ENCODE measurements at regions not wholly inside any gene's neighbourhood (a gene's known extent, or its start where the extent isn't known, plus 50 kb on each side); places are given as distances from the start of the nearest gene placed in this dataset.

GRCh38 chr4:34220601-34221000 is 2023.7 kb downstream of the ARAP2 start:
- Histone ChIP-seq H3K27me3 (ENCODE audit: control insufficient read depth, insufficient read depth, low read length) (no peaks in the 10 kb centered on the region), H3K27ac (ENCODE audit: low read length) (no peak overlapping the region), H3K36me3 (ENCODE audit: control insufficient read depth, insufficient read depth, low read length) (no peaks in the 10 kb centered on the region), H3K4me1 (ENCODE audit: control insufficient read depth, insufficient read depth, low read length) (no peaks in the 10 kb centered on the region), H3K4me3 (ENCODE audit: low read length) (no peak overlapping the region), H3K9me3 (ENCODE audit: control insufficient read depth, insufficient read depth, low read length) (no peaks in the 10 kb centered on the region)
- DNase-seq (ENCODE audit: low read depth, low spot score) = no peak
- WGBS (ENCODE audit: insufficient coverage, insufficient read length) = no CpG with 5 or more reads among the region's 1 CpG

DNA sequence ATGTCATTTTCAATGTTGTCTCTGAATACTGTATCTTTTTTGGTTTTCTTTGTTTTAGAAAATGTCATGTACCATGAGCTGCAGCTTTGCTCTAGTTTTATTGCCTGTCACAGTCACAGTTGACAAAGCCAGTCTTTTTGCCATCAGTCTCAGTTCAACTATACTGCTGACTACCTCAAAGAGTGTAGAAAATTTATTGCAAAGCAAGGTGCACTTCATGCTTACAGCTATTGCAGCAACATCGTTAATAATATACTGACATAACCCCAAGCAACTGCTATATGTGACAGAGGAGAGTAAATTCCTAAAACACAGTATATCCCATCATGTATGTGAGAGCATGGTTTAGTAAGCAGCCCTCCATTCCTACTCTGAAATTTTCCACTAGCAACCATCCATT is 2022.3 kb downstream of the ARAP2 start:
- DNase-seq (ENCODE audit: low read depth, low spot score) = no peak
- no CpG with 5 or more reads among the region's 1 CpG for WGBS (ENCODE audit: insufficient coverage, insufficient read length)
- Histone ChIP-seq H3K4me1 (ENCODE audit: control insufficient read depth, insufficient read depth, low read length) (no peaks in the 10 kb centered on the region), H3K27ac (ENCODE audit: low read length) (no peak overlapping the region), H3K27me3 (ENCODE audit: control insufficient read depth, insufficient read depth, low read length) (no peaks in the 10 kb centered on the region), H3K9me3 (ENCODE audit: control insufficient read depth, insufficient read depth, low read length) (no peaks in the 10 kb centered on the region), H3K4me3 (ENCODE audit: low read length) (no peak overlapping the region), H3K36me3 (ENCODE audit: control insufficient read depth, insufficient read depth, low read length) (no peaks in the 10 kb centered on the region)

DNA sequence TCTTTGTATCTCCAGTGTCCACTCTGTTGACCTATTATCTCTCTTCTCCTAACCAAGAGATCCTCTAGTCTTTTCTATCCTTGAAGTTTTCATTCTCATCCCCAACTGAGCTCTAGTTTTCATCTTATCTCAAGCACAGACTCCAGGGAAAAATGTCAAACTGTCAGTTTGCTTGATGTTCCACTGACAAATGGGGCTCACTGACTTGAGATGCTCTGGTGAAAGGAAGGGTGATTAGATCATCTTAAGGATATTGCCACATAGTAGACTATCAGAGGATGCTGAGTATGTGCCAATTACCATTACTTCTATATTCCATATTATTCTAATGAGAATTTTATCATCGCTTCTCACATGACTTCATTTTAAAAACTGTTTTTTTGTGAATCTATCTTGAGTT is 2008.2 kb downstream of the ARAP2 start:
- no peaks in the 10 kb centered on the region for H3K36me3 ChIP-seq (ENCODE audit: control insufficient read depth, insufficient read depth, low read length)
- no peaks in the 10 kb centered on the region for H3K27me3 ChIP-seq (ENCODE audit: control insufficient read depth, insufficient read depth, low read length)
- H3K4me1 ChIP-seq (ENCODE audit: control insufficient read depth, insufficient read depth, low read length) = no peaks in the 10 kb centered on the region
- H3K4me3 ChIP-seq (ENCODE audit: low read length) = no peak overlapping the region
- no peak overlapping the region for H3K27ac ChIP-seq (ENCODE audit: low read length)
- no peaks in the 10 kb centered on the region for H3K9me3 ChIP-seq (ENCODE audit: control insufficient read depth, insufficient read depth, low read length)
- WGBS (ENCODE audit: insufficient coverage, insufficient read length) = no CpG with 5 or more reads among the region's 1 CpG
- DNase-seq (ENCODE audit: low read depth, low spot score) = no peak

- Histone ChIP-seq H3K9me3 (ENCODE audit: control insufficient read depth, insufficient read depth, low read length) (no peaks in the 10 kb centered on the region), H3K36me3 (ENCODE audit: control insufficient read depth, insufficient read depth, low read length) (no peaks in the 10 kb centered on the region), H3K27me3 (ENCODE audit: control insufficient read depth, insufficient read depth, low read length) (no peaks in the 10 kb centered on the region), H3K4me3 (ENCODE audit: low read length) (no peak overlapping the region), H3K27ac (ENCODE audit: low read length) (no peak overlapping the region), H3K4me1 (ENCODE audit: control insufficient read depth, insufficient read depth, low read length) (no peaks in the 10 kb centered on the region)
- DNase-seq (ENCODE audit: low read depth, low spot score) = no peak
- no CpG with 5 or more reads among the region's 2 CpGs for WGBS (ENCODE audit: insufficient coverage, insufficient read length)
Observed at GRCh38 chr4:34245276-34245675, 1999.0 kb downstream of the ARAP2 start.

DNA sequence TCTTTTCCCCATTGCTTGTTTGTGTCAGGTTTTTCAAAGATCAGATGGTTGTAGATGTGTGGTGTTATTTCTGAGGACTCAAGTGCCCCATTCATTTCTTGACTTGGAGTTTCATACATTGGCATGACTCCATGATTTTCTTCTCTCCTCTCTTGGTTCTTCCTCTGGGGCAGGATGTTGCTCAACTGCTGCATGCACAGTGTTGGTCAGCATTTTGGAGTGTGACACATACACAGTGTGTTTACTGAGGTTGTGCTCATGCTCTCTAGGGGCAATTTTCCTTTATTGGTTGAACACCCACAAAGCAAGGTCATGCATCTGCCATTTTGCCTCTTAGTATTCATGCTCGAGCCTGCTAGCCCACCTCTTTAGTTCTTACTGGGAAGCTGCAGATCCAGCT is 1993.8 kb downstream of the ARAP2 start:
- no peak for DNase-seq (ENCODE audit: low read depth, low spot score)
- Histone ChIP-seq H3K36me3 (ENCODE audit: control insufficient read depth, insufficient read depth, low read length) (no peaks in the 10 kb centered on the region), H3K9me3 (ENCODE audit: control insufficient read depth, insufficient read depth, low read length) (no peaks in the 10 kb centered on the region), H3K4me1 (ENCODE audit: control insufficient read depth, insufficient read depth, low read length) (no peaks in the 10 kb centered on the region), H3K27me3 (ENCODE audit: control insufficient read depth, insufficient read depth, low read length) (no peaks in the 10 kb centered on the region), H3K27ac (ENCODE audit: low read length) (no peak overlapping the region), H3K4me3 (ENCODE audit: low read length) (no peak overlapping the region)
- no CpG with 5 or more reads among the region's 1 CpG for WGBS (ENCODE audit: insufficient coverage, insufficient read length)

- Histone ChIP-seq H3K4me3 (ENCODE audit: low read length) (no peak overlapping the region), H3K9me3 (ENCODE audit: control insufficient read depth, insufficient read depth, low read length) (no peaks in the 10 kb centered on the region), H3K36me3 (ENCODE audit: control insufficient read depth, insufficient read depth, low read length) (no peaks in the 10 kb centered on the region), H3K27me3 (ENCODE audit: control insufficient read depth, insufficient read depth, low read length) (no peaks in the 10 kb centered on the region), H3K4me1 (ENCODE audit: control insufficient read depth, insufficient read depth, low read length) (no peaks in the 10 kb centered on the region), H3K27ac (ENCODE audit: low read length) (no peak overlapping the region)
- no peak for DNase-seq (ENCODE audit: low read depth, low spot score)
Observed at GRCh38 chr4:34253239-34253638, 1991.1 kb downstream of the ARAP2 start.

- Histone ChIP-seq H3K27me3 (ENCODE audit: control insufficient read depth, insufficient read depth, low read length) (no peaks in the 10 kb centered on the region), H3K36me3 (ENCODE audit: control insufficient read depth, insufficient read depth, low read length) (no peaks in the 10 kb centered on the region), H3K4me1 (ENCODE audit: control insufficient read depth, insufficient read depth, low read length) (no peaks in the 10 kb centered on the region), H3K27ac (ENCODE audit: low read length) (no peak overlapping the region), H3K4me3 (ENCODE audit: low read length) (no peak overlapping the region), H3K9me3 (ENCODE audit: control insufficient read depth, insufficient read depth, low read length) (no peaks in the 10 kb centered on the region)
- no peak for DNase-seq (ENCODE audit: low read depth, low spot score)
- no CpG with 5 or more reads among the region's 2 CpGs for WGBS (ENCODE audit: insufficient coverage, insufficient read length)
Observed at GRCh38 chr4:34258176-34258575, 1986.1 kb downstream of the ARAP2 start.

- no peaks in the 10 kb centered on the region for H3K9me3 ChIP-seq (ENCODE audit: control insufficient read depth, insufficient read depth, low read length)
- H3K36me3 ChIP-seq (ENCODE audit: control insufficient read depth, insufficient read depth, low read length) = no peaks in the 10 kb centered on the region
- no peak overlapping the region for H3K27ac ChIP-seq (ENCODE audit: low read length)
- DNase-seq (ENCODE audit: low read depth, low spot score) = no peak
- H3K4me1 ChIP-seq (ENCODE audit: control insufficient read depth, insufficient read depth, low read length) = no peaks in the 10 kb centered on the region
- H3K4me3 ChIP-seq (ENCODE audit: low read length) = no peak overlapping the region
- H3K27me3 ChIP-seq (ENCODE audit: control insufficient read depth, insufficient read depth, low read length) = no peaks in the 10 kb centered on the region
- whole genome bisulfite sequencing (ENCODE audit: insufficient coverage, insufficient read length) = no CpG with 5 or more reads among the region's 2 CpGs
Observed at GRCh38 chr4:34261799-34262314, 1982.5 kb downstream of the ARAP2 start.

DNA sequence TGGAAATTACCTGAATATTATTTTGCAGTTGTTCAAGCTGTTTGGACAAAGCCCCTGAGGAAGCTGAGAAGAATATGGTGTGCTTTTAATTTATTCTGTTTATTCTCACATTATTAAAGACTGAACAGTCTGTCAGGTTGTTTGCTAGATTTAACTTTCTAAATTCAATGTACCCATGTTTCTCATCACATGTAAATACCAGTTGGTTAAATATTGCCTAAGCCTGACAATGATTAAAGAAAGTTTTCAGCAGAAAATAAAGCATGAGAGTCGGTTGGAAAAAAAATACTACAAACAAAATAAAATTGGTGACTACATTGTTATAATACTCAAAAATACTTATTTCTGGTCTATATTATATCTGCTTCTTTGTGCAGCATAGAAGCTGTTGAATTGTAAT is 1974.7 kb downstream of the ARAP2 start:
- Histone ChIP-seq H3K4me1 (ENCODE audit: control insufficient read depth, insufficient read depth, low read length) (no peaks in the 10 kb centered on the region), H3K27ac (ENCODE audit: low read length) (no peak overlapping the region), H3K4me3 (ENCODE audit: low read length) (no peak overlapping the region), H3K36me3 (ENCODE audit: control insufficient read depth, insufficient read depth, low read length) (no peaks in the 10 kb centered on the region), H3K27me3 (ENCODE audit: control insufficient read depth, insufficient read depth, low read length) (no peaks in the 10 kb centered on the region), H3K9me3 (ENCODE audit: control insufficient read depth, insufficient read depth, low read length) (no peaks in the 10 kb centered on the region)
- WGBS (ENCODE audit: insufficient coverage, insufficient read length) = no CpG with 5 or more reads among the region's 1 CpG
- no peak for DNase-seq (ENCODE audit: low read depth, low spot score)

DNA sequence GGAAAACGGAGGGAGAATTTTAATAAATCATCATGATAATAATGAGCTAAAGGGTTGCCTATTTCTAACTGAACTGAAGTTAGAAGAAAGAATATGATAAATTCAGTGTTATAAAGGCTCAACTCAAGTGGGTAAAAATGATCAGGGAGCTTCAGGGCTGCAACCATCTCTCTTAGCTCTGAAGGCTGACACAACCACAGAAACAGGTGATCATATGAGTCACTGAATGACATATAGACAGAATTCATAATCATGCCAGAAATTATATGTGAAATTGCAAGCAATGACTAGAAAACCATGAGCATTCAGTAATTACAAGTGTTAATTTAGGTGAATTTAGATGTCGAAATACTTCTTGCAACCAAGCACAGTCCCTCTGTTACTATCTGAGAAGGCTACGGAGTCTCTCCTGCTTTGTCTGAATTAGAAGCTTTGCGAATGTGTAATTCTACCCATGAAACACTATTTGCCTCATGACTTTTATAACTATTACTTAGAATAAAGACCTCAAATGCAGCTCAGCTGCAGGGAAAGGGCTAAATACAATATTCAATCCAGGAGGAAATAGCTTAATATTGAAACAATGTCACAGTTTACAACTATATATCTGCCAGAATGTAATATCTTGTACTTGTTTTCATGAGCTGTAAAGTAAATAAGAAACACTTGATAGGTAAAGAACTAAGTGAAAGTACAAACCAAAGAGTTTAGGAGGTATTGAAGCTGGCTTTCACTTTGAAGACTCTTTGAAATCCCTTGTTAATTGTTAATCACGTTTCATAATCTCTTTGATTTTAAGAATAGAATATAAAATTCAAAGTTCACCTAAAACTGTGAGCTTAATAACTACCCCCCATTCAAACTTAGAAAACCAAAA is 1972.6 kb downstream of the ARAP2 start:
- no peaks in the 10 kb centered on the region for H3K9me3 ChIP-seq (ENCODE audit: control insufficient read depth, insufficient read depth, low read length)
- H3K36me3 ChIP-seq (ENCODE audit: control insufficient read depth, insufficient read depth, low read length) = no peaks in the 10 kb centered on the region
- no CpG with 5 or more reads among the region's 5 CpGs for WGBS (ENCODE audit: insufficient coverage, insufficient read length)
- no peaks in the 10 kb centered on the region for H3K4me1 ChIP-seq (ENCODE audit: control insufficient read depth, insufficient read depth, low read length)
- no peak for DNase-seq (ENCODE audit: low read depth, low spot score)
- no peaks in the 10 kb centered on the region for H3K27me3 ChIP-seq (ENCODE audit: control insufficient read depth, insufficient read depth, low read length)
- H3K27ac ChIP-seq (ENCODE audit: low read length) = no peak overlapping the region
- no peak overlapping the region for H3K4me3 ChIP-seq (ENCODE audit: low read length)

DNA sequence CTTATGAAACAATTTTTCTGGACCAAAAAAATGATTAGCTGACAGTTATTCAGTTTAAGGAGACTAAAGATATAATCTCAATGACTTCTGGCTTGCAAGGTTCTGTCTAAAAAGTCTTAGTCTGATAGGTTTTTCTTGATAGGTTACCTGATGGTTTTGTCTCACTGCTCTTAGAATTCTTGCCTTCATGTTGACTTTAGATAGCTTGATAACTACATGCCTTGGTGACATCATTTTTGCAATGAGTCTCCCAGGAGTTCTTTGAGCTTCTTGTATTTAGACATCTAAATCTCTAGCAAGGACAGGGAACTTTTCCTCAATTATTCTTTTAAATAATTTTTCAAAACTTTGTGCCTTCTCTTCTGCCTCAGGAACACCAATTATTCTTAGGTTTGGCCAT is 1965.3 kb downstream of the ARAP2 start:
- no peak for DNase-seq (ENCODE audit: low read depth, low spot score)
- H3K27me3 ChIP-seq (ENCODE audit: control insufficient read depth, insufficient read depth, low read length) = no peaks in the 10 kb centered on the region
- H3K4me1 ChIP-seq (ENCODE audit: control insufficient read depth, insufficient read depth, low read length) = no peaks in the 10 kb centered on the region
- H3K27ac ChIP-seq (ENCODE audit: low read length) = no peak overlapping the region
- no peak overlapping the region for H3K4me3 ChIP-seq (ENCODE audit: low read length)
- H3K9me3 ChIP-seq (ENCODE audit: control insufficient read depth, insufficient read depth, low read length) = no peaks in the 10 kb centered on the region
- no peaks in the 10 kb centered on the region for H3K36me3 ChIP-seq (ENCODE audit: control insufficient read depth, insufficient read depth, low read length)

Data from iPS DF 6.9 (cell line).